ENCODE measurements at regions not wholly inside any gene's neighbourhood (a gene's known extent, or its start where the extent isn't known, plus 50 kb on each side); places are given as distances from the start of the nearest gene placed in this dataset.
"Not testable (repeated sequence)": the region's sequence is repeated elsewhere in the genome, so short reads cannot be mapped to it uniquely, and the experiment has no call there.

GRCh38 chr1:187038784-187039183 is 210.0 kb downstream of the PLA2G4A start:
- no peak for TF ChIP-seq CTCF (IDR thresholded peaks at IDR 0.05; ENCODE audit: low read depth, low read length)
- no peak overlapping the region for H3K4me3 ChIP-seq (ENCODE audit: low read depth, low read length)

GRCh38 chr1:187041104-187041503 is 212.4 kb downstream of the PLA2G4A start:
- no peak for TF ChIP-seq CTCF (IDR thresholded peaks at IDR 0.05; ENCODE audit: low read depth, low read length)
- H3K4me3 ChIP-seq (ENCODE audit: low read depth, low read length): no peak overlapping the region

- H3K4me3 ChIP-seq (ENCODE audit: low read depth, low read length): no peak overlapping the region
- no peak for TF ChIP-seq CTCF (IDR thresholded peaks at IDR 0.05; ENCODE audit: low read depth, low read length)
These were observed 213.8 kb downstream of the PLA2G4A start for GRCh38 chr1:187042538-187042937.

DNA sequence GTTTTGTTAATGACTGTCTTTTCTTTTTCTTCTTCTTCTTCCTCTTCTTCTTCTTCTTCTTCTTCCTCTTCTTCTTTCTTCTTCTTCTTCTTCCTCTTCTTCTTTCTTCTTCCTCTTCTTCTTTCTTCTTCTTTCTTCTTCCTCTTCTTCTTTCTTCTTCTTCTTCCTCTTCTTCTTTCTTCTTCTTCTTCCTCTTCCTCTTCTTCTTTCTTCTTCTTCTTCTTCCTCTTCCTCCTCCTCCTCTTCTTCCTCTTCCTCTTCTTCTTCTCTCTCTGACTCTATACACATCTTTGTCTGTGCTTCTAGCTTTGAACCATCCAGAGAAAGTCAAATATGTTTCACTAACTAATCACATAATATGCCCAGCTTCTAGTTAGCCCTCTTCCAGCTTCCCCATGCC is 214.7 kb downstream of the PLA2G4A start:
- not testable (repeated sequence) for H3K4me3 ChIP-seq (ENCODE audit: low read depth, low read length)

DNA sequence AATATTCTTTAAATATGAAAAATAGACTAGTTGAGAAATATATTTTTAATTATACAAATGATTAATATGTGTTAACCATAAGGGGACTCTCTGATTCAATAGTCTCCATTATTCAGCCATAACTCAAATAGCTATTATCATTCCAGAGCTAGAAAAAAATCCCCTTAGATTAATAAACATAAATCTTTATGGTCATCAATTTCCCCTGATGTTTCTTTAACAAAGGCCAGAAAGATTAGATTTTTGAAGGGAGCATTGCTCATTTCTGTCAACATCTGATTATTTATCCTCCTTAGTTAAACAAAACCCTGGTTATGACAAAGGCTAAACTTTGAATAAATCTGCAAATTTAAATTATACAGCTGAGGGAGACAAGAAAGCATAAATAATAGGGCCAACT is 215.7 kb downstream of the PLA2G4A start:
- no peak for TF ChIP-seq CTCF (IDR thresholded peaks at IDR 0.05; ENCODE audit: low read depth, low read length)
- H3K4me3 ChIP-seq (ENCODE audit: low read depth, low read length): no peak overlapping the region

GRCh38 chr1:187045371-187045770 is 216.6 kb downstream of the PLA2G4A start:
- no peak overlapping the region for H3K4me3 ChIP-seq (ENCODE audit: low read depth, low read length)
- no peak for TF ChIP-seq CTCF (IDR thresholded peaks at IDR 0.05; ENCODE audit: low read depth, low read length)

- no peak overlapping the region for H3K4me3 ChIP-seq (ENCODE audit: low read depth, low read length)
- TF ChIP-seq CTCF (IDR thresholded peaks at IDR 0.05; ENCODE audit: low read depth, low read length): no peak
These were observed 217.5 kb downstream of the PLA2G4A start for GRCh38 chr1:187046293-187046692.

GRCh38 chr1:187047298-187047697 is 218.5 kb downstream of the PLA2G4A start:
- no peak overlapping the region for H3K4me3 ChIP-seq (ENCODE audit: low read depth, low read length)
- no peak for TF ChIP-seq CTCF (IDR thresholded peaks at IDR 0.05; ENCODE audit: low read depth, low read length)

Measured in WI38 (cell line).